ENCODE measurements at regions not wholly inside any gene's neighbourhood (a gene's known extent, or its start where the extent isn't known, plus 50 kb on each side); places are given as distances from the start of the nearest gene placed in this dataset.

- TF ChIP-seq CTCF (conservative IDR thresholded peaks at IDR 0.05; ENCODE audit: control insufficient read depth, insufficient read depth, low read depth, low read length), result no peak
- no peak overlapping the region for H3K4me3 ChIP-seq (ENCODE audit: control insufficient read depth, low read depth, low read length)
- no peak for DNase-seq (ENCODE audit: low read depth)
Measured at GRCh38 chr4:141812158-141812557, 175.8 kb downstream of the IL15 start.

- no peak overlapping the region for H3K4me3 ChIP-seq (ENCODE audit: control insufficient read depth, low read depth, low read length)
- no peak for TF ChIP-seq CTCF (conservative IDR thresholded peaks at IDR 0.05; ENCODE audit: control insufficient read depth, insufficient read depth, low read depth, low read length)
- no peak for DNase-seq (ENCODE audit: low read depth)
Measured at GRCh38 chr4:141814499-141814898, 178.1 kb downstream of the IL15 start.

GRCh38 chr4:141815646-141816045, 179.3 kb downstream of the IL15 start:
- DNase-seq (ENCODE audit: low read depth), result no peak
- TF ChIP-seq CTCF (conservative IDR thresholded peaks at IDR 0.05; ENCODE audit: control insufficient read depth, insufficient read depth, low read depth, low read length), result no peak
- H3K4me3 ChIP-seq (ENCODE audit: control insufficient read depth, low read depth, low read length), result no peak overlapping the region

GRCh38 chr4:141826260-141826659, 189.9 kb downstream of the IL15 start:
- no peak for TF ChIP-seq CTCF (conservative IDR thresholded peaks at IDR 0.05; ENCODE audit: control insufficient read depth, insufficient read depth, low read depth, low read length)
- no peak for DNase-seq (ENCODE audit: low read depth)
- H3K4me3 ChIP-seq (ENCODE audit: control insufficient read depth, low read depth, low read length), result no peak overlapping the region

- no peak for TF ChIP-seq CTCF (conservative IDR thresholded peaks at IDR 0.05; ENCODE audit: control insufficient read depth, insufficient read depth, low read depth, low read length)
- no peak overlapping the region for H3K4me3 ChIP-seq (ENCODE audit: control insufficient read depth, low read depth, low read length)
- no peak for DNase-seq (ENCODE audit: low read depth)
Measured at GRCh38 chr4:141833209-141833608, 196.8 kb downstream of the IL15 start.

- no peak for DNase-seq (ENCODE audit: low read depth)
- H3K4me3 ChIP-seq (ENCODE audit: control insufficient read depth, low read depth, low read length), result no peak overlapping the region
- TF ChIP-seq CTCF (conservative IDR thresholded peaks at IDR 0.05; ENCODE audit: control insufficient read depth, insufficient read depth, low read depth, low read length), result no peak
Measured at GRCh38 chr4:141840299-141840986, 204.1 kb downstream of the IL15 start.

GRCh38 chr4:141843136-141843535, 206.8 kb downstream of the IL15 start:
- no peak for DNase-seq (ENCODE audit: low read depth)
- H3K4me3 ChIP-seq (ENCODE audit: control insufficient read depth, low read depth, low read length), result no peak overlapping the region
- TF ChIP-seq CTCF (conservative IDR thresholded peaks at IDR 0.05; ENCODE audit: control insufficient read depth, insufficient read depth, low read depth, low read length), result no peak

Data from fibroblast of mammary gland (primary cell).